WERI-Rb-1 (cell line): ENCODE measurements at regions not wholly inside any gene's neighbourhood (a gene's known extent, or its start where the extent isn't known, plus 50 kb on each side); places are given as distances from the start of the nearest gene placed in this dataset.
"Not testable (repeated sequence)": the region's sequence is repeated elsewhere in the genome, so short reads cannot be mapped to it uniquely, and the experiment has no call there.

Experiments used
- DNase-seq: peaks from one replicate; pipeline ENCODE4 v3.0.0-alpha.2; 2020
- H3K27ac ChIP-seq: fragments of 250-450 bp; sonication (Bioruptor Pico); 2 replicates; pipeline ENCODE4 v1.5.1; 2020; ENCODE audit warnings: mild to moderate bottlenecking, moderate library complexity
- H3K27me3 ChIP-seq: fragments of 250-450 bp; sonication (Bioruptor Pico); 2 replicates; pipeline ENCODE4 v1.5.1; 2021; ENCODE audit warnings: mild to moderate bottlenecking, low read depth, moderate library complexity; ENCODE audit not compliant: insufficient read depth, severe bottlenecking
- H3K36me3 ChIP-seq: fragments of 250-450 bp; sonication (Bioruptor Pico); 2 replicates; pipeline ENCODE4 v1.5.1; 2020; ENCODE audit warnings: mild to moderate bottlenecking, moderate library complexity
- H3K4me3 ChIP-seq: 2 replicates; pipeline ENCODE4 v1.5.1; 2011; ENCODE audit warnings: low read depth, mild to moderate bottlenecking, control low read depth, low read length
- H3K9me3 ChIP-seq: fragments of 250-450 bp; sonication (Bioruptor Pico); 2 replicates; pipeline ENCODE4 v1.5.1; 2021; ENCODE audit warnings: mild to moderate bottlenecking, moderate library complexity; ENCODE audit not compliant: severe bottlenecking
- CTCF ChIP-seq: IDR thresholded peaks from 2 replicates; pipeline ENCODE4 v1.5.1; 2011; ENCODE audit warnings: low read depth, mild to moderate bottlenecking, control low read depth, inconsistent platforms, low read length

DNA sequence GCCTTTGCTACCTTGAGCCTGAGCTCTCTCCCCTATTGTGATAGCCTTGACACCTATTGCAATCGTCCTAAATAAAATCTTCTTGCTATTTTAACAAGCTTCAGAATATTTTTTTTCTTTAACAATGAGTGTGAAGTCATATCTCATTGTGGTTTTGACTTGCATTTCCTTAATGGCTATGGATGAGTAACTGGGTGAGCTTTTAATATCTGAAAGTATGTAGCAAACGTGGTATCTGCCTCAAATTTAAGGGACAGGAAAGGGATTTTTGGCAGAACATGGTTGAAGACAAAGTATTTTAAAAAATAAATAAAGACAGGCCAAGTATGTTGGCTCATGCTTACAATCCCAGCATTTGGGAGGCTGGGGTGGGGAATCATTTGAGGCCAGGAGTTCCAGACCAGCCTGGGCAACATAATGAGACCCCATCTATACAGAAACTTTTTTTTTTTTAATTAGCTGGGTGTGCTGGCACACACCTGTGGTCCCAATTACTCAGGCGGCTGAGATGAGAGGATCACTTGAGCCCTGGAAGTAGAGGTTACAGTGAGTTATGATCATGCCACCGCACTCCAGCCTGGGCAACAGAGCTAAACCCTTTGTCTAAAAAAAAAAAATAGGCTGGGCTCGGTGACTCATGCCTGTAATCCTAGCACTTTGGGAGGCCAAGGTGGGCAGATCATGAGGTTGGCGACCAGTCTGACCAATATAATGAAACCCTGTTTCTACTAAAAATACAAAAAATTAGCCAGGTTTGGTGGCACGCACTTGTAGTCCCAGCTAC, 319.3 kb upstream of the NRP1 start:
- H3K27ac ChIP-seq, result no peak overlapping the region
- DNase-seq, result no peak
- no peak for TF ChIP-seq CTCF

DNA sequence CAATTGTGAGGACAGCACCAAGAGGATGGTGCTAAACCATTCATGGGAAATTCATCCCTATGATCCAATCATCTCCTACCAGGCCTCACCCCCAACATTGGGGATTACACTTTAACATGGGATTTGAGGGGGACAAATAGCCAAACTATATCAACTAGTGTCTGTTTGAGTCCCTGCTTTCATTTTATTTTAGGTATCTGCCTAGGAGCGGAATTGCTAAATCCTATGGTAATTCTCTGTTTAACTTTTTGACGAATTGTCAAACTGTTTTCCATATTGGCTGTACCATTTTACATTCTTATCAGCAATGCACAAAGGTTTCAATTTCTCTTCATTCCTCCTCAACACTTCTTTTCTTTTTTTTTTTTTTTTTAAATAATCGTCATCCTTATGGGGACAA, 318.4 kb upstream of the NRP1 start:
- H3K27me3 ChIP-seq, result no peaks in the 10 kb centered on the region
- no peaks in the 10 kb centered on the region for H3K36me3 ChIP-seq
- no peak for DNase-seq
- no peak overlapping the region for H3K27ac ChIP-seq
- H3K4me3 ChIP-seq, result no peak overlapping the region
- H3K9me3 ChIP-seq, result no peaks in the 10 kb centered on the region
- TF ChIP-seq CTCF, result no peak

More for the DNA sequence above, 319.3 kb upstream of the NRP1 start:
- no peak overlapping the region for H3K4me3 ChIP-seq
- H3K27me3 ChIP-seq, result no peaks in the 10 kb centered on the region
- H3K9me3 ChIP-seq, result no peaks in the 10 kb centered on the region
- H3K36me3 ChIP-seq, result no peaks in the 10 kb centered on the region

DNA sequence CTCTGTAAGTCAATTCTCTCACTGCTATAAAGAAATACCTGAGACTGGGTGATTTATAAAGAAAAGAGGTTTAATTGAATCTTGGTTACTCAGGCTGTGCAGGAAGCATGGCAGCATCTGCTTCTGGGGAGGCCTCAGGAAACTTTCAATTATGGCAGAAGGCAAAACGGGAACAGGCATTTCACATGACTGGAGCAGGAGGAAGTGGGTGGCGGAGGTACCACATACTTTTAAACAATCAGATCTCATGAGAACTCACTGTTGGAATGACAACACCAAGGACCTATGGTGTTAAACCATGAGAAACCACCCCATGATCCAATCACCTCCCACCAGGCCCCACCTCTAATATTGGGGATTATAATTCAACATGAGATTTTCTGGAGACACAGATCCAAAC, 315.7 kb upstream of the NRP1 start:
- H3K4me3 ChIP-seq, H3K9me3 ChIP-seq, H3K27me3 ChIP-seq, H3K36me3 ChIP-seq, DNase-seq, H3K27ac ChIP-seq: not testable (repeated sequence)

- no peak for TF ChIP-seq CTCF
- Histone ChIP-seq H3K27me3 (no peaks in the 10 kb centered on the region), H3K9me3 (no peaks in the 10 kb centered on the region), H3K36me3 (no peaks in the 10 kb centered on the region), H3K4me3 (no peak overlapping the region), H3K27ac (no peak overlapping the region)
- no peak for DNase-seq
These were observed 308.6 kb upstream of the NRP1 start for GRCh38 chr10:33643042-33643441.

DNA sequence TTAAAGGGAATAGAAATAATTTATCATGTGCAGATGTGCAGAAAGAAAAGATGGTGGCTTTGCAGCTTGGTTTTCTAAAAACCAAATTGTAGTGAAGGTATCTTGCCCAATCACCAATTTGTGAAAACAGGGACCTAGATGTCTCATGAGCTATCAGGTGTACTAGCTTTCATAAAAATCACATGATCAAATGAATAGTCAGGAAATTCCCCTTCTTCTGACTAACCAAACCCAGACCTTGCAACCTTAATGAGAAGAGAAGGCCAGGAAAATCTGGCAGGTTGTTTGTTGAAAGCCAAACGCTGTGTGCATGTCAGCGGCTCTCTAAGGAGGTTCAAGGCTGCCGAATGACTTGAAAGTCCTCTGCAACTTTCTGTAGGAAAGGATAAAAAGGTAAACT, 304.4 kb upstream of the NRP1 start:
- DNase-seq, result no peak
- Histone ChIP-seq H3K27me3 (no peaks in the 10 kb centered on the region), H3K36me3 (no peaks in the 10 kb centered on the region), H3K27ac (no peak overlapping the region), H3K9me3 (no peaks in the 10 kb centered on the region), H3K4me3 (no peak overlapping the region)
- TF ChIP-seq CTCF, result no peak

DNA sequence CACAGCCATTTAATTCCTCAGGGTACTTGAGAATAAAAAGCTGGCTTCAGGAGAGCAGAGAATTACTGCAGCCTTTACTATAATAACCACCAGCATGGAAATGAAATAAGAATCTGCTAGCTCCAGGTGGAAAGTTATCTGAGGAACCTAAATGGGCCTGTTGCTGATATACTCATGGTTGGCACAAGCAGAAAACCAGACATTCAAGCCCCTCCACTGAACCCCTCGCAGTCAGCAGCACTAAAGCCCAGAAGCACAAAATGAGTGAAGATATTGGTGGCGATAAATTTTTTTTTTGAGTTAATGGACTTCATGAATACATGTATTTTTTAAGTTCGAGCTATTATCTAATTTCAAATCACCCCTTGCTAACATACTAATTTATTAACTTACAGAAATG, 303.9 kb upstream of the NRP1 start:
- no peaks in the 10 kb centered on the region for H3K9me3 ChIP-seq
- H3K27ac ChIP-seq, result no peak overlapping the region
- no peak for DNase-seq
- H3K4me3 ChIP-seq, result no peak overlapping the region
- TF ChIP-seq CTCF, result no peak
- H3K27me3 ChIP-seq, result no peaks in the 10 kb centered on the region
- H3K36me3 ChIP-seq, result no peaks in the 10 kb centered on the region
